ENCODE measurements at regions not wholly inside any gene's neighbourhood (a gene's known extent, or its start where the extent isn't known, plus 50 kb on each side); places are given as distances from the start of the nearest gene placed in this dataset.

DNA sequence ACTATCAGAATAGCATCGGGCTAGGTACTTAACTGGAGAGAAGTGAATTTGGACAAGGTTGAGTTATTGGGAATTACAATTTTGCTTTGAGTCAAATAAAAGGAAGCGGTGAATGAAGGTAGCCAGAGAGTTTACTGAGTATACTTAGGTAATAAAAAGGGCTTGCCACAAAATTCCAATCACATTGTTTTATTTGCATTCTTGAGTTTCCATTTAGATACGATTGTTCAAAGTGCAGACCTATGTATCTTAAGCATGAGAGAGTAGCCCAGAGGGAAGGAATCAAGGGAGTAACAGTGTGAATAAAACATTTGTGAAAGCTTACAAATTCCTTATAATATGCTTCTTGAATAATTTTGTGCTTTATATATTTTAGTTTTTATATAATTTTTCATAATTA is 102.5 kb upstream of the NDST4 start:
- TF ChIP-seq EZH2 (IDR thresholded peaks at IDR 0.05; ENCODE audit: insufficient read depth, poor library complexity, severe bottlenecking) = no peak
- TF ChIP-seq EZH2phosphoT487 (IDR thresholded peaks at IDR 0.05; ENCODE audit: insufficient read depth, low read depth) = no peak

All from GM23248 (cell line).